ENCODE measurements at regions not wholly inside any gene's neighbourhood (a gene's known extent, or its start where the extent isn't known, plus 50 kb on each side); places are given as distances from the start of the nearest gene placed in this dataset.
"Not testable (repeated sequence)": the region's sequence is repeated elsewhere in the genome, so short reads cannot be mapped to it uniquely, and the experiment has no call there.

DNA sequence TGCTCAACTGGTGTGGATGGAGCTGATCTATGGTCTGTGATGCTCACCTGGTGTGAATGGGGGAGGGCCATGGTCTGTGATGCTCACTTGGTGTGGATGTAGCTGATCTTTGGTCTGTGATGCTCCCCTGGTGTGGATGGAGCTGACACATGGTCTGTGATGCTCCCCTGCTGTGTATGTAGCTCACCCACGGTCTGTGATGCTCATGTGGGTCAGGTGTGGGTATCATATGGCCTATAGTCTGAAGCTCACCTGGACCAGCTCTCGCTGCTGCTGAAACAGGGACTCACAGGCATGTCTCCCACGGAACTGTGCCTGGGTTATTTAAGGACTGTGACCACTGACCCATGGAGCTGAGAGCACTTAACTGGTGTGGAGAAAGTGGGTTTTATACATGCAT, 109.7 kb downstream of the CRLF2 start:
- no peak for DNase-seq (ENCODE audit: low spot score)

DNA sequence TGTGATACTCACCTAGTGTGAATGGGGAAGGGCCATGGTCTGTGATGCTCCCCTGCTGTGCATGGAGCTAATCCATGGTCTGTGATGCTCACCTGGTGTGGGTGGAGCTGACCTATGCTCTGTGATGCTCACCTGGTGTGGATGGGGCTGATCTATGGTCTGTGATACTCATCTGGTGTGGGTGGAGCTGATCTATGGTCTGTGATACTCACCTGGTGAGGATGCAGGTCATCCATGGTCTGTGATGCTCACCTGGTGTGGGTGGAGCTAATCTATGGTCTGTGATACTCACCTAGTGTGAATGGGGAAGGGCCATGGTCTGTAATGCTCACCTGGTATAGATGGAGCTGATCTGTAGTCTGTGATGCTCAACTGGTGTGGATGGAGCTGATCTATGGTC, 110.2 kb downstream of the CRLF2 start:
- not testable (repeated sequence) for DNase-seq (ENCODE audit: low spot score)

DNA sequence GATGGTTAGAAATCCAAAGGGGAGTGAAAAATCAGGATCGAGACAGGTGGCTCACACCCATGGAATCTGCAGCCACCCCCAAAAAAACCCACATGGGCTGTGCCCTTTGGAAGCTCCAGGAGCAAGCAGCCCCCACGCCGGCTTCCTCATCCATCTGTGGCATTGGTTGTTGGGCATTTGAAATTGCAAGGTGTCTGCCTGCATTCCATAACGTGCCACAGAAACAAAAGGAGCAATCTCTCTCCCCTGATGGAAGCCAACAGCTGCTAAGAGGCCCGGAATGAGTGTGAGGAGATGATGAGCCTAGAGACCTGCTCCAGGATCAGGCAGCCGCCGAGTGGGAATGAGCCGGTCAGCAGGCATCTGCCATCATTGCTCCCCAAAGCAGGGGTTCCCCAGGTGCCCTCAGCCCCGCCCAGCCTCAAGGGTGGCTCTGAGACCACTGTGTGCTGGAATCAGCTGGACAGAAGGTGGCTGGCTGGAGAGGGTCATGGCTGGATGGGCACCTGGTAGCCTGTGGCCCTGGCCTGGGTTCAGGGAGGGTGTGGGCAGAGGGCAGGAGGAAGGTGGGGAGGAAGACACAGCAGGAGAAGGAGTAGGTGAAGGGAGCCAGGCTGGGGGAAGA, 113.2 kb downstream of the CRLF2 start:
- no peak for DNase-seq (ENCODE audit: low spot score)

DNA sequence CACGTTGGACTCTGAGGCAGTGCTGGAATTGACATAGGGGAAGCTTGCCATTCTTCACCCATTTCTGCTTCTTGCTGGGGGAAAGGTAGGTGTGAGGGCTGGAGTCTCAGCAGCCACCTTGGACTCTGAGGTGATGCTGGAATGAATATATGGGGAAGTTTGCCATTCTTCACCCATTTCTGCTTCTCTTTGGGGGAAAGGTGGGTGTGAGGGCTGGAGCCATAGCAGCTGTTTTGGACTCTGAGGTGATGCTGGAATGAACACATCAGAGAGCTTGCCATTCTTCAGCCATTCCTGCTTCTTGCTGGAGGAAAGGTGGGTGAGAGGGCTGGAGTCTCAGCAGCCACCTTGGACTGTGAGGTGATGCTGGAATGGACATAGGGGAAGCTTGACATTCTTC, 115.1 kb downstream of the CRLF2 start:
- DNase-seq (ENCODE audit: low spot score), result no peak

DNA sequence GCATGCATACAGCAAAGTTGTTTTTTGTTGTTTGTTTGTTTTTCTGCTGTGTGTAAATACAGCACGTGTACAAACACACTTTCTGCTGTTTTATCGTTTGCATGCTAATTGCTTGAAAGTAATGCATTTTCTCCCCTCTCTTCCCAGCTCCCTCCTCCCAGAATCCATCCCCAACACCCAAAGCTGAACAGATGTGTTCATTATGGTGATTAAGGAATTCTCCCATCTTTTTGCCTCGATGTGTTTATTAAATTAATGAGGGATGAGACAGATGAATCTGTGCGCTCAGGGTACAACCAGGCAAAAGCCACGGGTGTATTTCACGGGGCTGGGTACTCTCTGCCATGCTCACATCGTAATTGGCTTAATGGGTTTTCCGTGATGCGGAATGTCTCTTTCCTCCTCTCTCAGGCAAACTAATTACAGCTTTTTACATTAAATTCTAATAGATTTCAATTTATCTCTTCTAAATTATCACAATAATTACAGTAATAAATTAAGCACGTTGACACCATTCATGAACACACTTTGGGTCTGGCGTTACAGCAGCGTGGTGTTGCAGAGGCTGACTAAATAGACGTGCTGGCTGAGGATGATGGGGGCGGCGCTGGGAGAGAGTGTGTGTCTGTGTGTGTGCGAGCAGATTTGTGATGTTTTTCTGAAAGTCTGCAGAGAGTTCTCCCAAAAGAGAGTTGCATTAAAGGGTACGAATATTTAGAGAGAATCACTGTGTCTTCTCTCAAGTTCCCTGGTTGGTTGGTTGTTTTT, 117.7 kb downstream of the CRLF2 start:
- no peak for DNase-seq (ENCODE audit: low spot score)

DNA sequence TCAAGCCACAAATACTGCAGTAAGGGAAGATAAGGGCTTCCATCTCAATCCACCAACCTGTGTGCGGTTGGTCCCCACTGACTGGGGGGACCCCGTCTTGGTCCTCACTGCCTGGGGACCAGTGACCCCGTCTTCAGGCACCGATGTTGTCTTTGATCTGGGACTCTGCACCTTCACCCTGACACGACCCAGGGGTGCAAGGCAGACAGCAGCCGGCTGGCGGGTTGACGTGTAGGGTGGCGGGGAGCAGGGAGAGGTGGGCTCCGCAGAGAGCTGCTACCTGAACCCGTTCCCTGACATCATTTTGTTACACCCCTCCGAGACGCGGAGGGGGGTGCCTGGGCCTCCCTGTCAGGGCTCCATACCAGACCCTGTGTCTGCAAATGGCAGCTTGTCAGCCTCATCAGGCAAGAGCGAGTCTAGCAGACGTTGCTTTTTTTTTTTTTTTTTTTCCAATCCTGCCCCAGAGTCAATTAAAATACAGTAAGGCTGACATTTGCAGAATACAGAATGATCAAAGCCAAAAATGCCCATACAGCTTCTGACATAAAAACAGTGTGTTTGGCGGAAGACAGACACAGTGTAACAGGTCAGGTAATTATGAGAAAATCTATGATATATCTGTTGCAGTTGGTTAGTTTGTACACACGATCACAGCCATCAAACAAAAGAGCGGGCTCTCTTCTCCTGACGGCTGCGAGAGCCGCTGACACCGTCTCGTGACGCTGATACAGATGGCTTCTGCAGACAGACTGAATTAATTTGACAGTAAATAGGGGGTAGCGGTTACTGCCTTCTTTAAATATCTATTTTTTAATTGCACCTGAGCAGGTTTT, 118.6 kb downstream of the CRLF2 start:
- no peak for DNase-seq (ENCODE audit: low spot score)

DNA sequence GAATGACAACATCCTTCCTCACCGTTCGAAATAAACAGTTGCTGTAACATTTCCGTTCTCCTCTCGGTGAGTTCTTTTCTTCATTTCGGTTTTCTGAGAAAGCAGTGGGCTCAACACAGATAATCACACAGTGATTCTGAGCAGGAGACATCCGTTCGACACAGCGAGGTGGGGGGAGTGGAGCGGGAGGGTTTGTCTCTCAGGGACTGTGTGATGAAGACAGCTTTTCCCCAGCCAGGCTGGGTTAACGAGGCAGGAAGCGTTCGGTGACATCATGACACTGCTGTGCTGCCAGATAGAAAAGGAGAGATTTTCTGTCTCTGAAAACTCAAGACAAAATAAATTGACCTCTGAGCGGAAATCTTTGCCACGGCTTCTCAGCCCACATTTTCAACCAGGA, 119.3 kb downstream of the CRLF2 start:
- no peak for DNase-seq (ENCODE audit: low spot score)

DNA sequence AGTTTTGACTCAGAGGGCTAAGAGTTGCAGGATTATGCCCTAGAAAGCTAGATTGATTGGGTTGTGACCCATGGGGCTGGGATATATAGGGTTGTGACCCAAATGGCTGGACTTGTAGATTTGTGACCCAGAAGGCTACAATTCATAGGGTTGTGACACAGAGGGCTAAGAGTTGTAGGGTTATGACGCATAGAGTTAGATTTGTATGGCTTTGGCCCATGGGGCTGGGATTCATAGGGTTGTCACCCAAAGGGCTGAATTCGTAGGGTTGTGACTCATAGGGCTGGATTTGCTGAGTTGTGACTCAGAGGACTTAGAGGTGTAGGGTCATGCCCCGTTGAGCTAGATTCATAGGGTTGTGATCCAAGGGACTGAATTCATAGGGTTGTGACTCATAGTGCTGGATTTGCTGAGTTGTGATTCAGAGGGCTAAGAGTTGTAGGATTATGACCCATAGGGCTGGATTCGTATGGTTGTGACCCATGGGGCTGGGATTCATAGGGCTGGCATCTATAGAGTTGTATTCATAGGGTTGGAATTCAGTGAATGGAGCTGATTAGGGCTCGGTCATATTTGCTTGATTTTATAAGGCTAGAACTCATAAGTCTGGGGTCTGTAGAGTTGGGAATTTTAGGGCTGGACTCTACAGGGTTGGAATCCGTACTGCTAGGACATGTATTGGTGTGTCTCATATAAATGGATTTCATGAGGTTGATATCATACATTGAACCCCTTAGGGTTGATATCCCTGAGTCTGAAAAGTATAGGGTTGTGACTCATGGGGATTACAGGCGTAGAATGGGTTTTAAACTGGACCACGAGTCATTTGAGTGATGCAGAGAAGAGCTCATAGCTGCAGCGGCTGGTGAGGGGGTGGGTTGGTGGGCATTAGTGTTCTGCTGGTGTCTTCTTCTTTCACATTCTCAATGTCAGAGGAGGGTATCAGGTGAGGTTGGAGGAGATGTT, 125.7 kb downstream of the CRLF2 start:
- DNase-seq (ENCODE audit: low spot score), result no peak

DNA sequence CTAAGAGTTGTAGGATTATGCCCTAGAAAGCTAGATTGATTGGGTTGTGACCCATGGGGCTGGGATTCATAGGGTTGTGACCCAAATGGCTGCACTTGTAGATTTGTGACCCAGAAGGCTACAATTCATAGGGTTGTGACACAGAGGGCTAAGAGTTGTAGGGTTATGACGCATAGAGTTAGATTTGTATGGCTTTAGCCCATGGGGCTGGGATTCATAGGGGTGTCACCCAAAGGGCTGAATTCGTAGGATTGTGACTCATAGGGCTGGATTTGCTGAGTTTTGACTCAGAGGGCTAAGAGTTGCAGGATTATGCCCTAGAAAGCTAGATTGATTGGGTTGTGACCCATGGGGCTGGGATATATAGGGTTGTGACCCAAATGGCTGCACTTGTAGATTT, 126.6 kb downstream of the CRLF2 start:
- DNase-seq (ENCODE audit: low spot score), result not testable (repeated sequence)

DNA sequence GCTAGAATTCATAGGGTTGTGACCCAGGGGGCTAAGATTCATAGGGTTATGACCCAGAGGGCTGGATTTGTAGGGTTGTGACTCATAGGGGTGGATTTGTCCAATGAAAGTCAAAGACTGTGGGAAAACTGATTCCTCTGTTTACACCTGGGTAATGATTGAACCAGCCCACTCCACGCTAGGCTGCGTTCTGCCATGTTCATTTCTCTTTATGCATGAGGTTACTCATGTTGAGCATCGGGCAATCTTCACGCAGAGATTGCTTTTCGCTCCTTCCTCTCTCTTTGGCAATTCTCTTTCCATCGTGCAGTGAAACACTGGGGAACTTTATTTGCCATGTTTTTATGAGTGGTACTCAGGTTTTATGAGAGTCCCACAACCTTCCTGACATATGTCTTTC, 127.8 kb downstream of the CRLF2 start:
- no peak for DNase-seq (ENCODE audit: low spot score)

DNA sequence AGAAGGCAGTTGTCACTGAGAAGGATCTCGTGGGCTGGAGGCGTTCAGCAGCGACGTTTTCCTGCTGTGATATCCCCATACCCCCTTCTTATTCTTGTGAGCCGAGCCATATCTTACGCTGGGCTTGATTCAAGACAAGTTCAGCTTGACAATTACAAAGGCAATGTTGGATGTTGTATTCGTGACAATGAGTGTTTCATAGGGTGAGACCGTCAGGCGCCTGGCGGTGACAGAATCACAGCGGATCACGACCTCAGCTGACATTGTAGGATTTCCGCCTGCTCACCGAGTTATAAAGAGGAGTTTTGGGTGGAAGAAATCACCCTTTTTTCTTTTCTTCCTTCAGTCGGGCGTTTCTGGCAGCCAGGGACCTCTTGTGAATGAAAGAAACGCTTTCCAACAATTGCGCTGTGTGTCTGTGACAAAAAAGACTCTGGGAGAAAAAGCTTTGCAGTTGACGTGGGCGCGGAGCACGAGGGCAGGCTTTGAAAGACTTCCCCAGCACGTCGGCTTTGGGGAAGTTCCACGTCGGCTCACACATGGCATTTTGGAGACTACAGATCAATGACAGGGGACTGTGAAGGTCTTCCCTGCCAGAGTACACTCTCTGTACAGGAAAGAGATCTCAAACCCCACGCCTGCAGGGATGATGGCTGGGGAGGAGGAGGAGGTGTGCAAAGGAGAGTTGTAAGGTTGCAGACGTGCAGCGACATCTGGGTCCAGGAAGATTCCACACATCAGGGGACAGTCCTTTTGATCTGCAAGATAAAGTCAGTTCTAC, 135.4 kb downstream of the CRLF2 start:
- no peak for DNase-seq (ENCODE audit: low spot score)

DNA sequence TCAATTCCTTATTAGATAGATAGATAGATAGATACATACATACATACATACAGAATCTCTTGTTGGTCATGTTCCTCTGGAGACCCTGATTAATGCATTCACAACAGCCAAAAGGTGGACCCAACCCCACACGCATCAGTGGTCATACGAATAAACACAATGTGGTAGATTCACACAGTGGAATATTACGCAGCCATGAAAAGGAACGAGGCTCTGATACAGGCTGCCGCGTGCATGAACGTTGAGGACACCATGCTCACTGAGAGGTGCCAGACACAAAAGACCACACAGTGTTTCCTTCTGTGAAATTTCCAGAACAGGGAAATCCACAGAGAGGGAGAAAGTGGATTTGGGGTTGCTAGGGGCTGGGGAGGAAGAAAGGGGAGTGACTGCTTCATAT, 136.7 kb downstream of the CRLF2 start:
- DNase-seq (ENCODE audit: low spot score), result no peak

DNA sequence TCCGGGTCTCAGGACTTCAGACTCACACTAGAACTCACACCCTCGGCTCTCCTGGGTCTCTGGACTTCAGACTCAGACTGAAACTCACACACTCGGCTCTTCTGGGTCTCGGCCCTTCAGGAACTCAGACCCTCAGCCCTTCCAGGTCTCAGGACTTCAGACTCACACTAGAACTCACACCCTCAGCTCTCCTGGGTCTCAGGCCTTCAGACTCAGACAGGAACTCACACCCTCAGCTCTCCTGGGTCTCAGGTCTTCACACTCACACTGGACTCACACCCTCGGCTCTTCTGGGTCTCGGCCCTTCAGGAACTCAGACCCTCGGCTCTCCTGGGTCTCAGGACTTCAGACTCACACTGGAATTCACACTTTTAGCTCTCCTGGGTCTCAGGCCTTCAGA, 137.3 kb downstream of the CRLF2 start:
- no peak for DNase-seq (ENCODE audit: low spot score)

DNA sequence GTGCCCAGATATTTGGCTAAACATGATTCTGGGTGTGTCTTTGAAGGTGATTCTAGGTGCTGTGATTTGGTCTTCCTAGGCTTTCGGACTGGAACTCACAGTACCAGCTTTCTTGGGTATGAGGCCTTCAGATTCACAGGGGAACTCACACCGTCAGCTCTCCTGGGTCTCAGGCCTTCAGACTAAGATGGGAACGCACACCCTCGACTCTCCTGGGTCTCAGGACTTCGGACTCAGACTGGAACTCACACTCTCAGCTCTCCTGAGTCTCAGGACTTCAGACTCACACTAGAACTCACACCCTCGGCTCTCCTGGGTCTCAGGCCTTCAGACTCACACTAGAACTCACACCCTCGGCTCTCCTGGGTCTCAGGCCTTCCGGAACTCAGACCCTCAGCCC, 137.7 kb downstream of the CRLF2 start:
- no peak for DNase-seq (ENCODE audit: low spot score)

DNA sequence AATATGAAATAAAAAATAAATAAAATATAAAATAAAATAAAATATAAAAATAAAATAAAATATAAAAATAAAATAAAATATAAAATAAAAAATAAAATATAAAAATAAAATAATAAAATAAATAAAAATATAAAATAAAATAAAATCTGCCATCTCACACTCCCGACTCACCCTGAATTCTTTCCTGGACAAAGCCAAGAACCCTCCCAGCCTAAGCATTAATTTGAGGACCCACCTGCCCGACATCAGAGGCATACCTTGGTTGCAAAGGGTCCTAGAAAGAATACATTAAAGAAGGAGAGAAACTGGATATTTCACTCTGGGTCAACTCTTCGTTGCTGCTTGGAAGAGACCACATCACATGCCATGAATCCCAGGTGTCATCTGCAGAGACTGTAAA, 138.3 kb downstream of the CRLF2 start:
- no peak for DNase-seq (ENCODE audit: low spot score)

DNA sequence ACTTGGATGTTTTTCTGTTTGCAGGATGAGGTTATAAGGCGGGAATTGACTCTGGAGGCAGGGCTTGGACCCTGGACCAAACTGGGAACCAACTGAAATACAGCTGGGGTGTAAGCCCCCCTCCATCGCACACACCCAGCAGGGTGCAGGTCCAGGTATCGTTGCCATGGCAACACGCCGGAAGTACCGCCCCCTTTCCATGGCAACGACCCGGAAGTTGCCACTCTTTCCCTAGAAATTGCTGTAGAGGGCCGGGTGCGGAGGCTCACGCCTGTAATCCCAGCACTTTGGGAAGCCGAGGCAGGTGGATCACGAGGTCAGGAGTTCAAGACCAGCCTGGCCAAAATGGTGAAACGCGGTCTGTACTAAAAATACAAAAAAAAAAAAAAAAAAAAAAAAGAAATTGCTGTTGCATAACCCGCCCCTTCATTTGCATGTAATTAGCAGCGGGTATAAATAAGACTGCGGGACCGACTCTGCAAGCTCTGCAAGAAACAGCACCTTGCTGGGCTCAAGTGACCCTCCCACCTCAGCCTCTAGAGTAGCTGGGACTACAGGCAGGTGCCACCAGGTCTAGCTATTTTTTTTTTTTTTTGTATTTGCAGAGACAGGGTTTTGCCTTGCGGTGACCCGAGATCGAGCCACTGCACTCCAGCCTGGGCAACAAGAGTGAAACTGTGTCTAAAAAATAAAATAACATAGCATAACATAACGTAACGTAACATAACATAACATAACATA, 139.6 kb downstream of the CRLF2 start:
- no peak for DNase-seq (ENCODE audit: low spot score)

DNA sequence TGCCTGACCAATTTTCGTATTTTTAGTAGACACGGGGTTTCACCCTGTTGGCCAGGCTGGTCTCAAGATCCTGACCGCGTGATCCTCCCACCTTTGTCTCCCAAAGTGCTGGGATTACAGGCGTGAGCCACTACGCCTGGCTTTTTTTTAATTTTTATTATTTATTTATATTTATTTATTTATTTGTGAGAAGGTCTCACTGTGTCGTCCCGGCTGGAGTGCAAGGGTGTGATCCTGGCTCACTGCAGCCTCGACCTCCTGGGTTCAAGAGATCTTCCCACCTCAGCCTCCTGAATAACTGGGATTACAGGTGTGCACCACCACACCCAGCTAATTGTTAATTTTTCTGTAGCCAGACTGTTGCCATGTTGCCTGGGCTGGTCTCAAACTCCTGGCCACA, 141.1 kb downstream of the CRLF2 start:
- no peak for DNase-seq (ENCODE audit: low spot score)

DNA sequence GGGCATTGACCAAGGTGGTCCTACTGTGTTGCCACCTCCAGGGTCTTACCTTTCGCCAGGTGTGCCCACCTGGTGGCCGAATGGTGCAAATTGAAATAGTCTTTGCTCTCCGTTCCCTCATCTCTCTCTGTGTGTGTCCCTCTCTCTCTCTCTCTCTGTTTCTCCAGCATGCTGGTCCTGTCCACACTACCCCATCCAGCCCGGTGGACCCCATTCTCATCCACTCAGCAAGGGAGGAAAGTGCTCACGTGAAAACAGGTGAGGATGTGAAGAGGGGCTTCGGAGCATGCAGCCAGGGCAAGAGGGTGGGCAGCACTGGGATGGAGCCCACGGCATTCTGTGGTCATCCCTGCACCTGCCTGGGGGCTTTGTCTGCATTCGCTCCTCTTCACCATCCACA, 150.1 kb downstream of the CRLF2 start:
- DNase-seq (ENCODE audit: low spot score), result no peak

DNA sequence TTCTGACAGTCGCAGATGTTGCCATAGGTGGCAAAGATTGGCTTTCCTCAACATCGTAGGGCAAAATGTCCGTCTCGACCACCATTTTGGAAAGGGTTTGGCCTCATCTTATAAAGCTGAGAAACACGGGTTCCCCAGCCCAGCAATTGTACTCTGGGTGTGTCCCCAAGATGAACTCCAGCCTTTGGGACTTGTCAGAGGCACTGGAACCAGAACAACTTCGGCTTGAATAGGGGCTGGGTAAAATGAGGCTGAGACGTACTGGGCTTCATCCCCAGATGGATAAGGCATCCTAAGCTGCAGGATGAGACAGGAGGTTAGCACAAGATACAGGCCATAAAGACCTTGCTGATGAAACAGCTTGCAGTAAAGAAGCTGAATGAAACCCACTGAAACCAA, 151.9 kb downstream of the CRLF2 start:
- DNase-seq (ENCODE audit: low spot score), result no peak

All from cerebellar cortex (tissue), 1 donor.